CD4-positive, alpha-beta memory T cell (primary cell): ENCODE measurements at regions not wholly inside any gene's neighbourhood (a gene's known extent, or its start where the extent isn't known, plus 50 kb on each side); places are given as distances from the start of the nearest gene placed in this dataset.
A peak's percentile ranks its signal among the peaks of the same experiment; 100 is the strongest.

Source experiments
- CTCF ChIA-PET: fragments of 350-600 bp; sonication (Branson Sonifier 250); formaldehyde crosslinking; loops from one replicate; lab custom pipeline; 2021; ENCODE audit warnings: inconsistent platforms; ENCODE audit not compliant: partially characterized antibody; lab: Charles Lee
- POLR2A ChIA-PET: fragments of 350-600 bp; sonication (Branson Sonifier 250); formaldehyde crosslinking; loops from one replicate; lab custom pipeline; 2021; ENCODE audit not compliant: partially characterized antibody; lab: Charles Lee
- DNase-seq, 5 donors: peaks; one replicate each; pipeline versions ENCODE4 v3.0.0 to v3.0.0-alpha.2; 2020 to 2022; ENCODE audit warnings: mixed read lengths in 1 of 5
- H3K27ac ChIP-seq: one replicate; pipeline ENCODE4 v1.7.0; 2013; ENCODE audit warnings: low read depth, low read length
- H3K27me3 ChIP-seq: 2 replicates; pipeline ENCODE4 v1.7.0; 2013; ENCODE audit warnings: mild to moderate bottlenecking, low read length, moderate library complexity; ENCODE audit not compliant: insufficient read depth
- H3K36me3 ChIP-seq: 2 replicates; pipeline ENCODE4 v1.7.0; 2013; ENCODE audit warnings: mild to moderate bottlenecking, low read length, moderate library complexity; ENCODE audit not compliant: insufficient read depth
- H3K4me1 ChIP-seq: 2 replicates; pipeline ENCODE4 v1.7.0; 2013; ENCODE audit warnings: mild to moderate bottlenecking, low read length, moderate library complexity; ENCODE audit not compliant: insufficient read depth
- H3K4me3 ChIP-seq, 2 donors: one replicate each; pipeline ENCODE4 v1.7.0; 2013; ENCODE audit warnings: low read length in 2 of 2, mild to moderate bottlenecking in 1 of 2
- H3K9me3 ChIP-seq, 2 donors: one replicate each; pipeline ENCODE4 v1.7.0; 2013; ENCODE audit warnings: low read length in 2 of 2, control low read depth in 1 of 2; ENCODE audit not compliant: control insufficient read depth in 1 of 2
- H3K27ac Mint-ChIP-seq, 7 donors: one replicate each; pipeline ENCODE4 v1.8.0; 2020 to 2021; ENCODE audit warnings: mixed read lengths in 7 of 7, mild to moderate bottlenecking in 6 of 7, inconsistent platforms in 3 of 7, moderate library complexity in 3 of 7
- H3K27me3 Mint-ChIP-seq, 2 donors: one replicate each; pipeline ENCODE4 v1.8.0; 2020 to 2021; ENCODE audit warnings: mixed read lengths in 2 of 2
- H3K36me3 Mint-ChIP-seq, 2 donors: one replicate each; pipeline ENCODE4 v1.8.0; 2020 to 2021; ENCODE audit warnings: mixed read lengths in 2 of 2, inconsistent platforms in 1 of 2, mild to moderate bottlenecking in 1 of 2
- H3K4me1 Mint-ChIP-seq, 4 donors: one replicate each; pipeline ENCODE4 v1.8.0; 2020 to 2021; ENCODE audit warnings: mixed read lengths in 4 of 4, mild to moderate bottlenecking in 1 of 4
- H3K4me3 Mint-ChIP-seq, 8 donors: one replicate each; pipeline ENCODE4 v1.8.0; 2020 to 2021; ENCODE audit warnings: mixed read lengths in 8 of 8, mild to moderate bottlenecking in 7 of 8, moderate library complexity in 6 of 8, inconsistent platforms in 3 of 8
- H3K9me3 Mint-ChIP-seq, 8 donors: one replicate each; pipeline ENCODE4 v1.8.0; 2020 to 2021; ENCODE audit warnings: mixed read lengths in 8 of 8, mild to moderate bottlenecking in 5 of 8, inconsistent platforms in 3 of 8, moderate library complexity in 1 of 8
- intact Hi-C: fragments of 100-400 bp; cut with micrococcal nuclease; formaldehyde crosslinking; loops from one replicate; pipeline ENCODE4 v1.15.1; 2023

- Mint-ChIP-seq H3K27me3 (no peaks in the 10 kb centered on the region), H3K4me1 (peaks cover 0 to 4% (median under 1%) of the 10 kb centered on the region in 4 donors), H3K36me3 (no peaks in the 10 kb centered on the region), H3K4me3 (no peak overlapping the region), H3K9me3 (no peaks in the 10 kb centered on the region), H3K27ac (peak overlapping the region in 2 of 7 donors; percentile 21 to 59)
- POLR2A ChIA-PET: no interaction called here
- H3K27me3 ChIP-seq: no peaks in the 10 kb centered on the region
- H3K4me1 ChIP-seq: no peaks in the 10 kb centered on the region
- no peaks in the 10 kb centered on the region for H3K9me3 ChIP-seq
- DNase-seq: no peak
- H3K36me3 ChIP-seq: no peaks in the 10 kb centered on the region
- intact Hi-C loops: no loop called here
- CTCF ChIA-PET: no interaction called here
- no peak overlapping the region for H3K27ac ChIP-seq
- no peak overlapping the region for H3K4me3 ChIP-seq
These were observed 286.9 kb downstream of the NFKBIZ start for GRCh38 chr3:102136183-102136582.

- no peak for DNase-seq
- intact Hi-C loops: no loop called here
- no peaks in the 10 kb centered on the region for H3K4me1 ChIP-seq
- POLR2A ChIA-PET: no interaction called here
- Mint-ChIP-seq H3K4me3 (no peak overlapping the region), H3K27me3 (no peaks in the 10 kb centered on the region), H3K27ac (no peak overlapping the region), H3K9me3 (no peaks in the 10 kb centered on the region), H3K36me3 (no peaks in the 10 kb centered on the region), H3K4me1 (peaks cover 0 to 4% (median under 1%) of the 10 kb centered on the region in 4 donors)
- no peak overlapping the region for H3K4me3 ChIP-seq
- CTCF ChIA-PET: interaction anchor here (0.9 kb wide), 1 partner anchor 26 kb away, joined by 3 read pairs; no protein-coding TSS in a partner anchor
- H3K36me3 ChIP-seq: no peaks in the 10 kb centered on the region
- no peaks in the 10 kb centered on the region for H3K9me3 ChIP-seq
- H3K27me3 ChIP-seq: no peaks in the 10 kb centered on the region
- no peak overlapping the region for H3K27ac ChIP-seq
These were observed 290.8 kb downstream of the NFKBIZ start for GRCh38 chr3:102140116-102140515.

- CTCF ChIA-PET: interaction anchor here (0.9 to 1.6 kb wide), 2 partner anchors 27 to 88 kb away, joined by 3 to 5 read pairs; no protein-coding TSS in a partner anchor
- POLR2A ChIA-PET: no interaction called here
- Histone ChIP-seq H3K4me3 (no peak overlapping the region), H3K4me1 (no peaks in the 10 kb centered on the region), H3K36me3 (no peaks in the 10 kb centered on the region), H3K27ac (no peak overlapping the region), H3K9me3 (no peaks in the 10 kb centered on the region), H3K27me3 (no peaks in the 10 kb centered on the region)
- H3K27ac Mint-ChIP-seq: no peak overlapping the region
- no peak overlapping the region for H3K4me3 Mint-ChIP-seq
- no peaks in the 10 kb centered on the region for H3K27me3 Mint-ChIP-seq
- no peak for DNase-seq
- intact Hi-C loops: no loop called here
- H3K9me3 Mint-ChIP-seq: peaks cover 0 to 1% (median 0%) of the 10 kb centered on the region in 8 donors
- H3K4me1 Mint-ChIP-seq: peaks cover 0 to 4% (median 0%) of the 10 kb centered on the region in 4 donors
- H3K36me3 Mint-ChIP-seq: no peaks in the 10 kb centered on the region
These were observed 292.0 kb downstream of the NFKBIZ start for GRCh38 chr3:102141096-102141927.

GRCh38 chr3:102141928-102142239 lies 292.6 kb downstream of the NFKBIZ start:
- no peaks in the 10 kb centered on the region for H3K27me3 Mint-ChIP-seq
- peaks cover 0 to 4% (median 0%) of the 10 kb centered on the region in 4 donors for H3K4me1 Mint-ChIP-seq
- no peaks in the 10 kb centered on the region for H3K9me3 ChIP-seq
- no peak overlapping the region for H3K27ac ChIP-seq
- DNase-seq: no peak
- H3K36me3 Mint-ChIP-seq: no peaks in the 10 kb centered on the region
- H3K4me1 ChIP-seq: no peaks in the 10 kb centered on the region
- intact Hi-C loops: no loop called here
- H3K4me3 ChIP-seq: no peak overlapping the region
- H3K36me3 ChIP-seq: no peaks in the 10 kb centered on the region
- no peak overlapping the region for H3K27ac Mint-ChIP-seq
- H3K9me3 Mint-ChIP-seq: peaks cover 0 to 1% (median 0%) of the 10 kb centered on the region in 8 donors
- ChIA-PET CTCF (interaction anchor here (1.6 kb wide), 1 partner anchor 87 kb away, joined by 5 read pairs; no protein-coding TSS in a partner anchor), POLR2A (no interaction called here)
- no peaks in the 10 kb centered on the region for H3K27me3 ChIP-seq
- H3K4me3 Mint-ChIP-seq: no peak overlapping the region

- Mint-ChIP-seq H3K4me3 (no peak overlapping the region), H3K4me1 (peaks cover 0 to 4% (median 0%) of the 10 kb centered on the region in 4 donors), H3K36me3 (no peaks in the 10 kb centered on the region), H3K27me3 (no peaks in the 10 kb centered on the region), H3K9me3 (peaks cover 0 to 2% (median 0%) of the 10 kb centered on the region in 8 donors), H3K27ac (no peak overlapping the region)
- DNase-seq: no peak
- no peaks in the 10 kb centered on the region for H3K4me1 ChIP-seq
- H3K36me3 ChIP-seq: no peaks in the 10 kb centered on the region
- no peaks in the 10 kb centered on the region for H3K27me3 ChIP-seq
- H3K9me3 ChIP-seq: no peaks in the 10 kb centered on the region
- no peak overlapping the region for H3K4me3 ChIP-seq
- POLR2A ChIA-PET: no interaction called here
- intact Hi-C loops: no loop called here
- CTCF ChIA-PET: interaction anchor here (1.6 kb wide), 1 partner anchor 87 kb away, joined by 5 read pairs; no protein-coding TSS in a partner anchor
- no peak overlapping the region for H3K27ac ChIP-seq
These were observed 292.3 kb upstream of the ZPLD1 start for GRCh38 chr3:102142379-102143060.

- DNase-seq: no peak
- ChIA-PET POLR2A (no interaction called here), CTCF (no interaction called here)
- H3K4me1 ChIP-seq: no peaks in the 10 kb centered on the region
- no peaks in the 10 kb centered on the region for H3K36me3 Mint-ChIP-seq
- no peaks in the 10 kb centered on the region for H3K27me3 ChIP-seq
- H3K9me3 ChIP-seq: no peaks in the 10 kb centered on the region
- no peak overlapping the region for H3K4me3 ChIP-seq
- no peaks in the 10 kb centered on the region for H3K27me3 Mint-ChIP-seq
- peaks cover 0 to 2% (median 0%) of the 10 kb centered on the region in 8 donors for H3K9me3 Mint-ChIP-seq
- peaks cover 0 to 4% (median 0%) of the 10 kb centered on the region in 4 donors for H3K4me1 Mint-ChIP-seq
- no peak overlapping the region for H3K27ac Mint-ChIP-seq
- no peak overlapping the region for H3K27ac ChIP-seq
- no peaks in the 10 kb centered on the region for H3K36me3 ChIP-seq
- no peak overlapping the region for H3K4me3 Mint-ChIP-seq
- intact Hi-C loops: no loop called here
These were observed 291.3 kb upstream of the ZPLD1 start for GRCh38 chr3:102143536-102143935.

- POLR2A ChIA-PET: no interaction called here
- Histone ChIP-seq H3K27me3 (no peaks in the 10 kb centered on the region), H3K4me3 (no peak overlapping the region), H3K27ac (no peak overlapping the region), H3K9me3 (no peaks in the 10 kb centered on the region), H3K4me1 (no peaks in the 10 kb centered on the region), H3K36me3 (no peaks in the 10 kb centered on the region)
- Mint-ChIP-seq H3K27me3 (no peaks in the 10 kb centered on the region), H3K9me3 (peaks cover 0 to 4% (median 0%) of the 10 kb centered on the region in 8 donors), H3K27ac (peak overlapping the region in 1 of 7 donors; percentile 17), H3K4me1 (peaks cover 0 to 4% (median 0%) of the 10 kb centered on the region in 4 donors), H3K36me3 (no peaks in the 10 kb centered on the region), H3K4me3 (no peak overlapping the region)
- CTCF ChIA-PET: no interaction called here
- DNase-seq: no peak
- intact Hi-C loops: no loop called here
These were observed 290.8 kb upstream of the ZPLD1 start for GRCh38 chr3:102144063-102144462.
